Panc1 (cell line): ENCODE measurements at regions not wholly inside any gene's neighbourhood (a gene's known extent, or its start where the extent isn't known, plus 50 kb on each side); places are given as distances from the start of the nearest gene placed in this dataset.

Source experiments
- ATAC-seq: fragments of 200-7000 bp; cut with Tn5 transposase; 2 replicates; pipeline ENCODE4 v1.9.1; 2020; ENCODE audit warnings: mild to moderate bottlenecking, moderate library complexity
- BruUV-seq: library from RNA; stranded (reverse); fragments of 400-500 nt; replicated peaks from 2 replicates; lab custom pipeline; 2021; lab: Mats Ljungman, UMichigan
- CTCF ChIA-PET: fragments of 300-600 bp; sonication (Branson Sonifier 250); formaldehyde crosslinking; loops from one replicate; lab custom pipeline; 2022; ENCODE audit warnings: antibody characterized with exemption; lab: Charles Lee
- POLR2A ChIA-PET: fragments of 300-600 bp; sonication (Branson Sonifier 250); formaldehyde crosslinking; loops from one replicate; lab custom pipeline; 2022; ENCODE audit warnings: antibody characterized with exemption; lab: Charles Lee
- DNase-seq: peaks from one replicate; pipeline ENCODE4 v3.0.0-alpha.2; 2010; ENCODE audit warnings: low read depth, low spot score
- H3K27ac ChIP-seq: 2 replicates; pipeline ENCODE4 v1.5.1; 2011; ENCODE audit warnings: mild to moderate bottlenecking, low read length, inconsistent platforms
- H3K27me3 ChIP-seq: fragments of 200-500 bp; sonication (Bioruptor generic); 2 replicates; pipeline ENCODE4 v1.6.0; 2014; ENCODE audit warnings: low read length, inconsistent platforms; ENCODE audit not compliant: control insufficient read depth, insufficient read depth
- H3K36me3 ChIP-seq: fragments of 200-500 bp; sonication (Bioruptor generic); 2 replicates; pipeline ENCODE4 v1.5.1; 2014; ENCODE audit warnings: inconsistent platforms, mild to moderate bottlenecking, low read length, moderate library complexity; ENCODE audit not compliant: control insufficient read depth, insufficient read depth
- H3K4me1 ChIP-seq: 2 replicates; pipeline ENCODE4 v1.5.1; 2011; ENCODE audit warnings: inconsistent platforms, mild to moderate bottlenecking, low read length, moderate library complexity; ENCODE audit not compliant: control insufficient read depth, insufficient read depth
- H3K4me3 ChIP-seq, 2 experiments: 2 replicates each; pipeline ENCODE4 v1.5.1; 2011 to 2012; ENCODE audit warnings: low read depth in 2 of 2, low read length in 2 of 2, mild to moderate bottlenecking in 2 of 2, inconsistent platforms in 1 of 2, moderate library complexity in 1 of 2
- H3K9me3 ChIP-seq: fragments of 200-500 bp; sonication (Bioruptor generic); 2 replicates; pipeline ENCODE4 v1.5.1; 2014; ENCODE audit warnings: low read depth, mild to moderate bottlenecking, inconsistent platforms, low read length, moderate library complexity; ENCODE audit not compliant: control insufficient read depth, insufficient read depth
- POLR2AphosphoS5 ChIP-seq: IDR thresholded peaks from 2 replicates; pipeline ENCODE4 v1.6.1; 2012; ENCODE audit warnings: mild to moderate bottlenecking, low read depth, low read length, moderate library complexity
- SIN3A ChIP-seq: IDR thresholded peaks from 2 replicates; pipeline ENCODE4 v1.6.1; 2012; ENCODE audit warnings: low read depth, mild to moderate bottlenecking, low read length, moderate library complexity, borderline replicate concordance; ENCODE audit not compliant: insufficient read depth
- TCF7L2 ChIP-seq: IDR thresholded peaks from 2 replicates; pipeline ENCODE4 v1.6.1; 2011; ENCODE audit warnings: mild to moderate bottlenecking, low read depth, low read length, inconsistent platforms
- in situ Hi-C: cut with HindIII; loops from 2 replicates; pipeline ENCODE4 v1.10.0; 2016; ENCODE audit warnings: low sequenced_read_pairs, low pct_unique_long_range_greater_than_20kb
- intact Hi-C: fragments of 100-400 bp; cut with micrococcal nuclease; formaldehyde crosslinking; loops from one replicate; pipeline ENCODE4 v1.10.0; 2022; ENCODE audit not compliant: unreplicated experiment
- TF ChIP-seq, protein P1 (sequence below), 2 experiments: IDR thresholded peaks; 2 replicates each; pipeline ENCODE4 v1.6.1; 2011 to 2012; ENCODE audit warnings: low read depth in 2 of 2, control low read depth in 1 of 2, low read length in 1 of 2, mild to moderate bottlenecking in 1 of 2, moderate library complexity in 1 of 2; ENCODE audit not compliant: insufficient read depth in 1 of 2
- TF ChIP-seq, protein P2 (sequence below): fragments of 450-650 bp; IDR thresholded peaks from 2 replicates; pipeline ENCODE4 v1.5.1; 2017; ENCODE audit warnings: mild to moderate bottlenecking

DNA sequence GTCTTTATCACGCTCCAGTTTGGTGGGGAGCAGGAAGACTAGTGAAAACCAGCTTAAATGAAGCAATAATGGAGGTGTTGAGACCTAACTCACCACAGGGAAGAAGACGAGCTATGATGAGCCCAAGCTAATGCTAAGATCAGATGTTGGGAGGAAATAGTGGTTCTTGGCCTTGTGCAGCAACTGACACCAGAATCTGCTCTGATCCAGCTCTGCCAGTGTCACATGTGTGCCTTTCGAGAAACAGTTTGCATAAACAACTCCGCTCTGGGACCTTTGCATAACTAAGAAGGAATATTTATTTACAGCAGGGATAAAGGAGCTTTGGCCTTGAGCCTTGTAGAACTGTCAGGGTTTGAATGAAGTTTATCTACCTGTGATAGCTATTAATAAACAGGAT is 369.4 kb upstream of the CCDC196 start:
- intact Hi-C loops (no loop called here), in situ Hi-C loops (no loop called here)
- DNase-seq (no peak), ATAC-seq (no peak)
- ChIA-PET CTCF (no interaction called here), POLR2A (no interaction called here)
- no peaks in the 10 kb centered on the region for H3K9me3 ChIP-seq
- H3K4me3 ChIP-seq, result no peak overlapping the region
- no peaks in the 10 kb centered on the region for H3K27me3 ChIP-seq
- no peaks in the 10 kb centered on the region for H3K4me1 ChIP-seq
- H3K27ac ChIP-seq, result no peak overlapping the region
- H3K36me3 ChIP-seq, result no peaks in the 10 kb centered on the region
- TF ChIP-seq TCF7L2 (no peak), POLR2AphosphoS5 (no peak), SIN3A (no peak)
- TF ChIP-seq, protein P1, sequence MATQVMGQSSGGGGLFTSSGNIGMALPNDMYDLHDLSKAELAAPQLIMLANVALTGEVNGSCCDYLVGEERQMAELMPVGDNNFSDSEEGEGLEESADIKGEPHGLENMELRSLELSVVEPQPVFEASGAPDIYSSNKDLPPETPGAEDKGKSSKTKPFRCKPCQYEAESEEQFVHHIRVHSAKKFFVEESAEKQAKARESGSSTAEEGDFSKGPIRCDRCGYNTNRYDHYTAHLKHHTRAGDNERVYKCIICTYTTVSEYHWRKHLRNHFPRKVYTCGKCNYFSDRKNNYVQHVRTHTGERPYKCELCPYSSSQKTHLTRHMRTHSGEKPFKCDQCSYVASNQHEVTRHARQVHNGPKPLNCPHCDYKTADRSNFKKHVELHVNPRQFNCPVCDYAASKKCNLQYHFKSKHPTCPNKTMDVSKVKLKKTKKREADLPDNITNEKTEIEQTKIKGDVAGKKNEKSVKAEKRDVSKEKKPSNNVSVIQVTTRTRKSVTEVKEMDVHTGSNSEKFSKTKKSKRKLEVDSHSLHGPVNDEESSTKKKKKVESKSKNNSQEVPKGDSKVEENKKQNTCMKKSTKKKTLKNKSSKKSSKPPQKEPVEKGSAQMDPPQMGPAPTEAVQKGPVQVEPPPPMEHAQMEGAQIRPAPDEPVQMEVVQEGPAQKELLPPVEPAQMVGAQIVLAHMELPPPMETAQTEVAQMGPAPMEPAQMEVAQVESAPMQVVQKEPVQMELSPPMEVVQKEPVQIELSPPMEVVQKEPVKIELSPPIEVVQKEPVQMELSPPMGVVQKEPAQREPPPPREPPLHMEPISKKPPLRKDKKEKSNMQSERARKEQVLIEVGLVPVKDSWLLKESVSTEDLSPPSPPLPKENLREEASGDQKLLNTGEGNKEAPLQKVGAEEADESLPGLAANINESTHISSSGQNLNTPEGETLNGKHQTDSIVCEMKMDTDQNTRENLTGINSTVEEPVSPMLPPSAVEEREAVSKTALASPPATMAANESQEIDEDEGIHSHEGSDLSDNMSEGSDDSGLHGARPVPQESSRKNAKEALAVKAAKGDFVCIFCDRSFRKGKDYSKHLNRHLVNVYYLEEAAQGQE (IDR thresholded peaks at IDR 0.05; ENCODE audit: insufficient read depth in 1 of 2, low read depth in 2 of 2, low read length in 1 of 2), result no peak
- TF ChIP-seq, protein P2, sequence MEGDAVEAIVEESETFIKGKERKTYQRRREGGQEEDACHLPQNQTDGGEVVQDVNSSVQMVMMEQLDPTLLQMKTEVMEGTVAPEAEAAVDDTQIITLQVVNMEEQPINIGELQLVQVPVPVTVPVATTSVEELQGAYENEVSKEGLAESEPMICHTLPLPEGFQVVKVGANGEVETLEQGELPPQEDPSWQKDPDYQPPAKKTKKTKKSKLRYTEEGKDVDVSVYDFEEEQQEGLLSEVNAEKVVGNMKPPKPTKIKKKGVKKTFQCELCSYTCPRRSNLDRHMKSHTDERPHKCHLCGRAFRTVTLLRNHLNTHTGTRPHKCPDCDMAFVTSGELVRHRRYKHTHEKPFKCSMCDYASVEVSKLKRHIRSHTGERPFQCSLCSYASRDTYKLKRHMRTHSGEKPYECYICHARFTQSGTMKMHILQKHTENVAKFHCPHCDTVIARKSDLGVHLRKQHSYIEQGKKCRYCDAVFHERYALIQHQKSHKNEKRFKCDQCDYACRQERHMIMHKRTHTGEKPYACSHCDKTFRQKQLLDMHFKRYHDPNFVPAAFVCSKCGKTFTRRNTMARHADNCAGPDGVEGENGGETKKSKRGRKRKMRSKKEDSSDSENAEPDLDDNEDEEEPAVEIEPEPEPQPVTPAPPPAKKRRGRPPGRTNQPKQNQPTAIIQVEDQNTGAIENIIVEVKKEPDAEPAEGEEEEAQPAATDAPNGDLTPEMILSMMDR, result no peak
- BruUV-seq, result no TSS peak

DNA sequence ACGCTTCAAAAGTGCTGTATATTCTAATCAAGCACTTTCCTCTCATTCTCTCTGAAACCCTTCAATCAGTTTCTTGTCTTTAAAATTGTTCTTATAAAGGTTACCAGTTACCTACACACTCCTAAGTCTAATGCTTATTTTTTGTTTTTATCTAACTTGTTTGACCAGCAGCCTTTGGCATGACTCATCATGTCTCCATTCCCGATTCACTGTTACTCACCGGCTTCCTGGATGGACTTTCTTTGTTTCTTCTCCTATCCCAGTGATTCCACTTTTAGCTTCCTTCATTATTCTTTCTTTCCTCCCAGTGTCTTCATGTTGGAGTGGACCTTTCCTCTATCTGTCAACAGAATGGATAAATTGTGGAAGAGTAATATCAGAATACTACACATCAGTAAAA is 368.6 kb upstream of the CCDC196 start:
- no peak overlapping the region for H3K4me3 ChIP-seq
- DNase-seq, result no peak
- in situ Hi-C loops, result no loop called here
- no peaks in the 10 kb centered on the region for H3K4me1 ChIP-seq
- H3K36me3 ChIP-seq, result no peaks in the 10 kb centered on the region
- H3K27me3 ChIP-seq, result no peaks in the 10 kb centered on the region
- ChIA-PET CTCF (no interaction called here), POLR2A (no interaction called here)
- intact Hi-C loops, result no loop called here
- TF ChIP-seq, protein P2, result no peak
- TF ChIP-seq, protein P1 (IDR thresholded peaks at IDR 0.05; ENCODE audit: insufficient read depth in 1 of 2, low read depth in 2 of 2, low read length in 1 of 2), result no peak
- TF ChIP-seq POLR2AphosphoS5 (no peak), SIN3A (no peak), TCF7L2 (no peak)
- no peaks in the 10 kb centered on the region for H3K9me3 ChIP-seq
- no TSS peak for BruUV-seq
- H3K27ac ChIP-seq, result no peak overlapping the region
- no peak for ATAC-seq
